Thyroid gland (tissue), 4 donors: ENCODE measurements at regions not wholly inside any gene's neighbourhood (a gene's known extent, or its start where the extent isn't known, plus 50 kb on each side); places are given as distances from the start of the nearest gene placed in this dataset.

ENCODE experiments used
- CTCF ChIP-seq, 6 experiments: fragments of 200-600 bp in 3 of 6; fragments of 450-650 bp in 3 of 6; sonication (generic) in 3 of 6; IDR thresholded peaks; one replicate each; pipeline ENCODE4 v1.5.1; 2016 to 2019; ENCODE audit warnings: antibody characterized with exemption in 6 of 6, mild to moderate bottlenecking in 2 of 6, inconsistent platforms in 1 of 6, moderate library complexity in 1 of 6
- POLR2A ChIP-seq, 2 donors: fragments of 450-650 bp; IDR thresholded peaks; one replicate each; pipeline ENCODE4 v1.6.1; 2017; ENCODE audit warnings: antibody characterized with exemption in 2 of 2, mild to moderate bottlenecking in 2 of 2, moderate library complexity in 1 of 2

- TF ChIP-seq CTCF (IDR thresholded peaks at IDR 0.05) (no peak), POLR2A (IDR thresholded peaks at IDR 0.05) (no peak)
Measured at GRCh38 chr1:5265438-5266075, 611.1 kb downstream of the AJAP1 start.
